ENCODE measurements at regions not wholly inside any gene's neighbourhood (a gene's known extent, or its start where the extent isn't known, plus 50 kb on each side); places are given as distances from the start of the nearest gene placed in this dataset.
"Not testable (repeated sequence)": the region's sequence is repeated elsewhere in the genome, so short reads cannot be mapped to it uniquely, and the experiment has no call there.

GRCh38 chr4:126530996-126531585, 1101.7 kb upstream of the INTU start:
- Histone ChIP-seq H3K4me3 (ENCODE audit: insufficient read length, low read depth) (no peak overlapping the region), H3K9me3 (ENCODE audit: insufficient read depth, low read length) (no peaks in the 10 kb centered on the region), H3K9ac (ENCODE audit: insufficient read length, low read depth) (no peak overlapping the region), H3K27me3 (ENCODE audit: insufficient read depth, insufficient read length) (no peaks in the 10 kb centered on the region), H3K4me1 (ENCODE audit: insufficient read depth, insufficient read length) (no peaks in the 10 kb centered on the region), H3K36me3 (ENCODE audit: insufficient read depth, insufficient read length, low read length) (no peaks in the 10 kb centered on the region)
- DNase-seq (ENCODE audit: low read depth, low spot score): no peak
- TF ChIP-seq YY1 (IDR thresholded peaks at IDR 0.05; ENCODE audit: insufficient read depth, insufficient read length): no peak

DNA sequence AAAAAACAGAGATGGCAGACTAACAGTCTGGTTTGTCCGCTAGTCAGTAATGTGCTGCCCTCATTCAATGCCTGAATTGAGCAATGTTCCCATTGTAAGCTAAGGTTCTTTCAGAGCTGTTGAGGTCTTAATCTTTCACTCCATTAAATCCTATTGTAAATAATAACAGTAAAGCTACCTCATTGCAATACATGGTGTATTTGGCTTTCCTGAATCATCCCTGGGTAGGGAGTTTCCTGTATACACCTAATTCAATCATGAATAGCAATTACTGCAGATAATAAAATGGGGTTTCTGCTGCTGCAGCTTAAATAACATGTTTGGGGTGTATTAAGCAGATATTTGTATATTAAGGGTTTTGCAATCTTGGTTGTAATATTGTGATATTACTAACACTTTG, 1100.2 kb upstream of the INTU start:
- H3K27me3 ChIP-seq (ENCODE audit: insufficient read depth, insufficient read length): no peaks in the 10 kb centered on the region
- DNase-seq (ENCODE audit: low read depth, low spot score): no peak
- H3K9ac ChIP-seq (ENCODE audit: insufficient read length, low read depth): no peak overlapping the region
- no peaks in the 10 kb centered on the region for H3K36me3 ChIP-seq (ENCODE audit: insufficient read depth, insufficient read length, low read length)
- H3K4me3 ChIP-seq (ENCODE audit: insufficient read length, low read depth): no peak overlapping the region
- H3K4me1 ChIP-seq (ENCODE audit: insufficient read depth, insufficient read length): no peaks in the 10 kb centered on the region
- no peaks in the 10 kb centered on the region for H3K9me3 ChIP-seq (ENCODE audit: insufficient read depth, low read length)
- TF ChIP-seq YY1 (IDR thresholded peaks at IDR 0.05; ENCODE audit: insufficient read depth, insufficient read length): no peak
- TF ChIP-seq ZNF274 (IDR thresholded peaks at IDR 0.05; ENCODE audit: low read depth, low read length): no peak
- no peak for TF ChIP-seq SUZ12 (IDR thresholded peaks at IDR 0.05; ENCODE audit: extremely low read depth, insufficient read depth, insufficient read length)

GRCh38 chr4:126533146-126533805, 1099.5 kb upstream of the INTU start:
- H3K9ac ChIP-seq (ENCODE audit: insufficient read length, low read depth): no peak overlapping the region
- no peaks in the 10 kb centered on the region for H3K27me3 ChIP-seq (ENCODE audit: insufficient read depth, insufficient read length)
- TF ChIP-seq YY1 (IDR thresholded peaks at IDR 0.05; ENCODE audit: insufficient read depth, insufficient read length): no peak
- H3K4me1 ChIP-seq (ENCODE audit: insufficient read depth, insufficient read length): no peaks in the 10 kb centered on the region
- no peaks in the 10 kb centered on the region for H3K36me3 ChIP-seq (ENCODE audit: insufficient read depth, insufficient read length, low read length)
- DNase-seq (ENCODE audit: low read depth, low spot score): no peak
- no peaks in the 10 kb centered on the region for H3K9me3 ChIP-seq (ENCODE audit: insufficient read depth, low read length)
- H3K4me3 ChIP-seq (ENCODE audit: insufficient read length, low read depth): no peak overlapping the region

GRCh38 chr4:126539771-126540170, 1093.0 kb upstream of the INTU start:
- no peaks in the 10 kb centered on the region for H3K36me3 ChIP-seq (ENCODE audit: insufficient read depth, insufficient read length, low read length)
- no peaks in the 10 kb centered on the region for H3K4me1 ChIP-seq (ENCODE audit: insufficient read depth, insufficient read length)
- DNase-seq (ENCODE audit: low read depth, low spot score): no peak
- no peak overlapping the region for H3K4me3 ChIP-seq (ENCODE audit: insufficient read length, low read depth)
- no peak for TF ChIP-seq SUZ12 (IDR thresholded peaks at IDR 0.05; ENCODE audit: extremely low read depth, insufficient read depth, insufficient read length)
- TF ChIP-seq ZNF274 (IDR thresholded peaks at IDR 0.05; ENCODE audit: low read depth, low read length): no peak
- no peak for TF ChIP-seq YY1 (IDR thresholded peaks at IDR 0.05; ENCODE audit: insufficient read depth, insufficient read length)
- H3K9ac ChIP-seq (ENCODE audit: insufficient read length, low read depth): no peak overlapping the region
- no peaks in the 10 kb centered on the region for H3K9me3 ChIP-seq (ENCODE audit: insufficient read depth, low read length)
- no peaks in the 10 kb centered on the region for H3K27me3 ChIP-seq (ENCODE audit: insufficient read depth, insufficient read length)

DNA sequence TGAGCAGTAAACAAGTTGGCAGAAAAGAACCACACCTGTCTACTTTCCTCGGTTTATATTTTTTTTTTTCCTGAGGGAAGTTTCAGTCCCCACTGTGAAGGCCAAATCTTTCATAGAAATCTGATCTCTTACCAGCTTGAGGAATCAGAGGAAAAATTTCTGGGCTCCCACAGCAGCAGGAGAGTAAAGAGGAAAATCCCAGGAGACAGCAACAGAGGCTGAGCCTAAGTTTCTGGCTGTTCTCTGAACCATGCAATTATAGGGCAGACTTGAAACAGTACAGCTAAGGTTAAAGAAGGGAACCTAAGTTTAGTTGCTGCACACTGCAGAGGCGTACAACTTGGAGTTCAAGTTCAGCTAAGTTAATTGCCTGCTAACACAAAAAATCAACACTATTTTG, 1090.9 kb upstream of the INTU start:
- DNase-seq (ENCODE audit: low read depth, low spot score): no peak
- no peak overlapping the region for H3K4me3 ChIP-seq (ENCODE audit: insufficient read length, low read depth)
- H3K9ac ChIP-seq (ENCODE audit: insufficient read length, low read depth): no peak overlapping the region
- H3K9me3 ChIP-seq (ENCODE audit: insufficient read depth, low read length): no peaks in the 10 kb centered on the region
- H3K36me3 ChIP-seq (ENCODE audit: insufficient read depth, insufficient read length, low read length): no peaks in the 10 kb centered on the region
- TF ChIP-seq YY1 (IDR thresholded peaks at IDR 0.05; ENCODE audit: insufficient read depth, insufficient read length) (no peak), SUZ12 (IDR thresholded peaks at IDR 0.05; ENCODE audit: extremely low read depth, insufficient read depth, insufficient read length) (no peak), ZNF274 (IDR thresholded peaks at IDR 0.05; ENCODE audit: low read depth, low read length) (no peak)
- no peaks in the 10 kb centered on the region for H3K27me3 ChIP-seq (ENCODE audit: insufficient read depth, insufficient read length)
- H3K4me1 ChIP-seq (ENCODE audit: insufficient read depth, insufficient read length): no peaks in the 10 kb centered on the region

GRCh38 chr4:126544276-126544675, 1088.5 kb upstream of the INTU start:
- Histone ChIP-seq H3K27me3 (ENCODE audit: insufficient read depth, insufficient read length) (no peaks in the 10 kb centered on the region), H3K9me3 (ENCODE audit: insufficient read depth, low read length) (no peaks in the 10 kb centered on the region), H3K4me1 (ENCODE audit: insufficient read depth, insufficient read length) (no peaks in the 10 kb centered on the region), H3K36me3 (ENCODE audit: insufficient read depth, insufficient read length, low read length) (no peaks in the 10 kb centered on the region), H3K4me3 (ENCODE audit: insufficient read length, low read depth) (no peak overlapping the region), H3K9ac (ENCODE audit: insufficient read length, low read depth) (no peak overlapping the region)
- DNase-seq (ENCODE audit: low read depth, low spot score): no peak
- no peak for TF ChIP-seq YY1 (IDR thresholded peaks at IDR 0.05; ENCODE audit: insufficient read depth, insufficient read length)
- no peak for TF ChIP-seq SUZ12 (IDR thresholded peaks at IDR 0.05; ENCODE audit: extremely low read depth, insufficient read depth, insufficient read length)
- no peak for TF ChIP-seq ZNF274 (IDR thresholded peaks at IDR 0.05; ENCODE audit: low read depth, low read length)

DNA sequence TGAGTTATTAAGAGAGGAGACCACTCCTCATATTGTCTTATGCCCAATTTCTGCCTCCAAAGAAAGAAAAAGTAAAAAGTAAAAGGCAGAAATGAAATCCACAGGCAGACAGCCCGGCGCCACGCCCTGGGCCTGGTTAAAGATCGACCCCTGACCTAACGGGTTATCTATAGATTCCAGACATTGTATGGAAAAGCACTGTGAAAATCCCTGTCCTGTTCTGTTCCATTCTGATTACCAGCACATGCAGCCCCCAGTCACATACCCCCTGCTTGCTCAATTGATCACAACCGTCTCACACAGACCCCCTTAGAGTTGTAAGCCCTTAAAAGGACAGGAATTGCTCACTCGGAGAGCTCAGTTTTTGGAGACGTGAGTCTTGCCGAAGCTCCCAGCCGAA, 1086.6 kb upstream of the INTU start:
- H3K9ac ChIP-seq (ENCODE audit: insufficient read length, low read depth); DNase-seq (ENCODE audit: low read depth, low spot score); H3K4me3 ChIP-seq (ENCODE audit: insufficient read length, low read depth); H3K36me3 ChIP-seq (ENCODE audit: insufficient read depth, insufficient read length, low read length); H3K9me3 ChIP-seq (ENCODE audit: insufficient read depth, low read length); H3K4me1 ChIP-seq (ENCODE audit: insufficient read depth, insufficient read length); H3K27me3 ChIP-seq (ENCODE audit: insufficient read depth, insufficient read length): not testable (repeated sequence)

GRCh38 chr4:126547352-126547751, 1085.4 kb upstream of the INTU start:
- Histone ChIP-seq H3K27me3 (ENCODE audit: insufficient read depth, insufficient read length) (no peaks in the 10 kb centered on the region), H3K36me3 (ENCODE audit: insufficient read depth, insufficient read length, low read length) (no peaks in the 10 kb centered on the region), H3K4me3 (ENCODE audit: insufficient read length, low read depth) (no peak overlapping the region), H3K9me3 (ENCODE audit: insufficient read depth, low read length) (no peaks in the 10 kb centered on the region), H3K4me1 (ENCODE audit: insufficient read depth, insufficient read length) (no peaks in the 10 kb centered on the region), H3K9ac (ENCODE audit: insufficient read length, low read depth) (no peak overlapping the region)
- DNase-seq (ENCODE audit: low read depth, low spot score): no peak
- no peak for TF ChIP-seq ZNF274 (IDR thresholded peaks at IDR 0.05; ENCODE audit: low read depth, low read length)
- TF ChIP-seq YY1 (IDR thresholded peaks at IDR 0.05; ENCODE audit: insufficient read depth, insufficient read length): no peak
- TF ChIP-seq SUZ12 (IDR thresholded peaks at IDR 0.05; ENCODE audit: extremely low read depth, insufficient read depth, insufficient read length): no peak
